Stimulated activated CD4-positive, alpha-beta T cell treated with anti-CD3 and anti-CD28 coated beads, Interleukin-1b, Interleukin-23, amount 100 ng/mL, for 4 hours (primary cell): ENCODE measurements at regions not wholly inside any gene's neighbourhood (a gene's known extent, or its start where the extent isn't known, plus 50 kb on each side); places are given as distances from the start of the nearest gene placed in this dataset.

ENCODE experiments used
- DNase-seq, 2 donors: peaks; one replicate each; pipeline ENCODE4 v3.0.0-alpha.2; 2020; ENCODE audit warnings: low read depth in 2 of 2

- DNase-seq, result no peak
These were observed 65.8 kb downstream of the SALL1 start for GRCh38 chr16:51085271-51085670.

- DNase-seq, result no peak
These were observed 66.8 kb downstream of the SALL1 start for GRCh38 chr16:51084074-51084928.

GRCh38 chr16:51072591-51072990 is 78.5 kb downstream of the SALL1 start:
- DNase-seq, result no peak

GRCh38 chr16:51071326-51071725 is 79.7 kb downstream of the SALL1 start:
- no peak for DNase-seq

- DNase-seq, result no peak
These were observed 83.7 kb downstream of the SALL1 start for GRCh38 chr16:51067352-51067751.

- no peak for DNase-seq
These were observed 89.0 kb downstream of the SALL1 start for GRCh38 chr16:51062039-51062438.

GRCh38 chr16:51061328-51061727 is 89.7 kb downstream of the SALL1 start:
- no peak for DNase-seq

- no peak for DNase-seq
These were observed 93.1 kb downstream of the SALL1 start for GRCh38 chr16:51057969-51058337.

GRCh38 chr16:51057102-51057793 is 93.8 kb downstream of the SALL1 start:
- no peak for DNase-seq

- DNase-seq, result no peak
These were observed 94.7 kb downstream of the SALL1 start for GRCh38 chr16:51056331-51056730.

GRCh38 chr16:51055434-51055833 is 95.6 kb downstream of the SALL1 start:
- no peak for DNase-seq

GRCh38 chr16:51053775-51054174 is 97.3 kb downstream of the SALL1 start:
- no peak for DNase-seq

GRCh38 chr16:51051671-51052070 is 99.4 kb downstream of the SALL1 start:
- DNase-seq, result no peak

GRCh38 chr16:51050377-51050706 is 100.7 kb downstream of the SALL1 start:
- no peak for DNase-seq

GRCh38 chr16:51049678-51050376 is 101.2 kb downstream of the SALL1 start:
- no peak for DNase-seq

- DNase-seq, result no peak
These were observed 101.8 kb downstream of the SALL1 start for GRCh38 chr16:51049276-51049675.

- no peak for DNase-seq
These were observed 102.5 kb downstream of the SALL1 start for GRCh38 chr16:51048544-51048943.

GRCh38 chr16:51045794-51046193 is 105.3 kb downstream of the SALL1 start:
- DNase-seq, result no peak

GRCh38 chr16:51045186-51045585 is 105.9 kb downstream of the SALL1 start:
- DNase-seq, result no peak

- DNase-seq, result no peak
These were observed 109.5 kb downstream of the SALL1 start for GRCh38 chr16:51041546-51041945.

- DNase-seq, result no peak
These were observed 110.4 kb downstream of the SALL1 start for GRCh38 chr16:51040637-51041036.

GRCh38 chr16:51039638-51040331 is 111.3 kb downstream of the SALL1 start:
- DNase-seq, result no peak
